Activated CD4-positive, alpha-beta T cell treated with anti-CD3 and anti-CD28 coated beads for 24 hours (primary cell): ENCODE measurements at regions not wholly inside any gene's neighbourhood (a gene's known extent, or its start where the extent isn't known, plus 50 kb on each side); places are given as distances from the start of the nearest gene placed in this dataset.

Experiments
- DNase-seq, 2 donors: peaks; one replicate each; pipeline ENCODE4 v3.0.0-alpha.2; 2020; ENCODE audit warnings: low read depth in 2 of 2

DNA sequence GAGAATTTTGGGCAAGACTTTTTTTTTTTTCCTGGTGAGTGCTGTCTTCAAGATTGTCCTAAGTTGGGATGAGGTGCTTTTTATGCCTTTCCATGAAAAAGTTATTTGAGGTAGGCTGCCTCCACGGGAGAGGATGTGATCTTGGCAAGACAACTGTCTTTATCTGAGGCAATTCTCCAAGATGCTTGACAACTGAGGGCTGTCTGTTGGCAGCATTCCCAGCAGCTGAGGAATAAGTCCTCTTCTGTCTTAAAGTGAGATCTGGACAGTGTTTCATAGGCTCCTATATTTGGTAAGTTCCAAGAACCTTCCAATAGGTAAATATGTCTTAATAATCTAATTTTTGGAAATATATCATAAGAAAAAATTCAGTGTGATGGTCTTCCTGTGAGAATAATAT lies 662.0 kb downstream of the CDH11 start:
- DNase-seq: no peak

DNA sequence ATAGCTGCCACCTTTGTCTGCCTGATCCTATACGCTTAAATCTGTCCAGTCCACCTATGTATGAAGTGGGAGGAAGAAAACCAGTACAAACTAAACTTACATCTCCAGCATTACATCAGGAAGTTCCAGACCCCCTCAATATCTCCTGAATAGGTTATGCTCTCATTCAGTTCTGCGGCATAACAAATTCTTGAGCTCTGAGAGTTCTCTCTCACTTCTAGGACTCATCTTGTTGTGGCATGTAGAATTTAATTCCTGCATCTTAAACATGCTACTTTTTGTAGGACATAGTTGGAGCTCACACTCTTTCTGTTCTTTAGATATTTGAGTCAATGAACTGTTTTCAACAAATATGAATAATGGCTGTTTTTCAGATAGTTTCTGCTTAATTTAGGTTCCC lies 662.5 kb downstream of the CDH11 start:
- no peak for DNase-seq

DNA sequence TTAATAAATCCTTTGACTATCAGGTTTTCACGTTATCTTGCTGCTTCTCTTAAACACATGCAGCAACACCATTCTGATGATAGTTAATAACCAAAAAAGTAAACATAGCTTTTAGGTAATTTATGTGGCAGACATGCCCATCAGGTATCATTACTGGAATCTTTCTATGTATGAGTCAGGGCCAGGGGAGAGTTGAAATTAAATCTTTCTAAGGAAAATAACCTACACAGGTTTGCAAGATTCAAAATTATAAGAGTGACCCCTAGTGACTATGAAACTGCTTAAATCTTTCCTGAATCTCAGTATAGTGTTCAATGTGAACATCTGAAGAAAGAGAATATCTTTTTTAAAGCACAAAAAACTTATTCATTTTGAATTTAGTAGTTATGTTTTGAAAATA lies 666.6 kb downstream of the CDH11 start:
- DNase-seq: no peak

DNA sequence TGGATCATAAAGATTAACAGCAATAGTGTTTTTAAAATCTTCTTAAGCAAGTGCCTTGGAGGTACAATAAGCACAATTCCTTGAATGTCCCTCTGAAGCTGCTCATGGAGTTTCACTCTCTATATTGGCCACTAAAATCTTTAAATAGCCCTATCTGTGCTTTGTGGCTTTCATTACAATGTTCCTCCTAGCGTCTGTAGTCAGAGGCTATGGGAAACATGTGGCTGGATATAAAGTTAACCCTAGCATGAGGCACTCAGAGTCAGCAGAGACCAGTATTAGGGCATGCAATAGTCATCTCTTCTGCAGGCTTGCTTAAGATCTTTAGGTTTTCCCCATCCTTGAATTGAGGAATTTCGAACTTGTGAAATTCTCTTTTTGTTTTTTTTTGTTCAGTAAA lies 668.2 kb downstream of the CDH11 start:
- no peak for DNase-seq

DNA sequence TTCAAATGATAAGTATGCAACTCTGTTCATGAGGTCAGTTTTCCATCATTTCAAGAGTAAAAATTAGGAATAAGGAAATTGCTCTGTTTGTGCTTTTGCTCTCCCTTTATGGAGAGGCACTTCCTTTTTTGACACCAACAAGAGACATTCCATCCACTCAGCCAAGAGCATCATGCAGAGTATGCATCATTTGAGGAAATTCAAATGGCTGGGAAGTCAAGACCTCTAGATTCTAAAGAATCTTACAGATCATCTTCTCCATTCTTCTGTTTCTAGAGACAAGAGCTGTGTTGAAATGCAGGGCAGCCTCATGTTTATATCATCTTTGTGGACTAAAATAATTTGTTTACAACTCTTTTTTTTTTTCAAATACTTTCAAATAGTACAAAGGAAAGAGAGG lies 669.4 kb downstream of the CDH11 start:
- DNase-seq: no peak

DNA sequence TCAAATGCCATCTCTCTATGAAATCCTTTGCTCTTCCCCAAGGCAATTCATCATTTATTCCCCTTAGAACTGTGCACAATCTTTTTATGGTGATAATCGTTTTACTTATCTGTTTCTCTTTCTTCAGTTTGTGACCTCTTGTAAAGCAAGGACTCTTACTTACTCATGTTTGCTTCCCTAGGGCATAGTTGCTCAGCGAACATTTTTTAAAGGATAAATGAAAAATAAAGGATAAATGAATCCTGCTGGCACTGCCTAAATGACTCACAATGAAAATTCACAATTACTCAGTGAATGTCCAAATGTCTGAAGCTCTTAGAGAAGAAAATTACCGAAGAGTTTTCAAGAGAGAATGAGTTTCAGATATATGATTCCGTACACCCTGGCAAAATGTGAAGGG lies 671.7 kb downstream of the CDH11 start:
- no peak for DNase-seq

DNA sequence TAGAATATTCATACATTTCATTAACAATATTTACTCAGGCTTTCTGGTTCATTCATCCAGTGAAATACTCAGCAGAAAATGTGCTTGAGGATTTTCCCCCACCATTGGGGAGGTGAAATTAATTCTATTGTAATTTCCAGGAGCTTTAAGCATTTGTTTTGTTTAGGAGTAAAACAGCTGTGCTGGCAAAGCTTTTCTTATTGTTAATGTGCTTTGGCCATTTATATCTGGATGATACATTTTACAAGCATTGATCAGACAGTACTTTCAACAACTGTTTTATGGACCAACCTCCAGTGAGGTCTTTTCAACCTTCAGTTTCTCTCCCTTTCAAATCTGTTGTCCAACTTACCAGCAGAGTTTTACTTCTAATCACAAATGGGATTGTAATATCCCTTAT lies 672.4 kb downstream of the CDH11 start:
- DNase-seq: no peak

DNA sequence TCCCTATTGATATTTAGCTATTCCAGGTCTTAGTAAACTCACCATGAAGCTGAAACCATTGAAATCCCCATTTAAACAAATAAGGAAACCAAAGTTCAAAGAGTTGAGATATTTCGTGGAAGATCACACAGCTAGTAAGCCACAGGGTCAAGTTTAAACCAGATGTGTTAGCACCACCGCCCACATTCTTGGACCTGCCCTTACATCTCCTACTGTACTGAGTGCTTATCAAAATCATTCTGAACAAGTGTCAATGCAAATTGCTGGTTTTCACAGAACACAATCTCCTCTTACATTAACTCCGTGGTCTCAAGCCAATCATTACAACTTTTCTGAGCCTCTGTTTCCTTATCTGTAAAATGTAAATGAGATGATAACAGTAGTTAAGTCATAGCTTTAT lies 676.2 kb downstream of the CDH11 start:
- DNase-seq: no peak

DNA sequence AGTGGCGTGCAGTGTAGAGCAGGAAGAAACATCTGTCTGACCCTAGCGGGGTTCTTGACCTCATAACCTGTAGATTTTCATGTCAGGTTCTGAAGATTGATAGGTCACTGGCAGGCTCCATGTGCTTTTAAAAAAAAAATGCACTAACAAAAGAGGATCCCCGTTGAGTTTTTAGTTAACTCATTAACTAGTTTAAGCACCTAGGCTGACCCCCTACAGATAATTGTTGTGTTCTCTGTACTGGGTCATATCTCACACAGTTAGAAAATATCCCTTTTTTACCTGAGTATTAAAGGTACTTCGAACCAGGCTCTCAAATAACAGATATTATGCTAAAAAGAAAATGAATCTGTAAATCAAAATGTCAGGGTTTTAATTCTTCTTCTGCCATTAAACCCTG lies 676.6 kb downstream of the CDH11 start:
- DNase-seq: no peak

DNA sequence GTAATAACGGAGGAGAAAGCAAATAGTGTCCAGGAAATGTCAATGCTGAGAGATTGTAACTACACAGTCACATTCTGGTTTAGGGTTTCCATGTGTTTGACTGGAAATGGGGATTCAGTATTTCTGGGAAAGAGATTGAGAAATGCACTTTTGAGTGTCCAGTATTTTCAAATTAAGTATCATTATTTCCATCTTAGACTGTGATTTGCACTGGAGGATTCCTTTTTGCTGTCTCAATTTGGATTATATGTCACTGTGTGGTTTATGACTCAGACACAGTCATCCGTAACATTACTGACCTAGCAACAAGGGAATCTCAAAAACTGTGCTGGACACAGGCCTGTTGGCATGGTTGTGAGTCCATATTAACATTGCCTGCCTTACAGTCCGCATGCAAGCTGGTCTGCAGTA lies 681.4 kb downstream of the CDH11 start:
- no peak for DNase-seq

DNA sequence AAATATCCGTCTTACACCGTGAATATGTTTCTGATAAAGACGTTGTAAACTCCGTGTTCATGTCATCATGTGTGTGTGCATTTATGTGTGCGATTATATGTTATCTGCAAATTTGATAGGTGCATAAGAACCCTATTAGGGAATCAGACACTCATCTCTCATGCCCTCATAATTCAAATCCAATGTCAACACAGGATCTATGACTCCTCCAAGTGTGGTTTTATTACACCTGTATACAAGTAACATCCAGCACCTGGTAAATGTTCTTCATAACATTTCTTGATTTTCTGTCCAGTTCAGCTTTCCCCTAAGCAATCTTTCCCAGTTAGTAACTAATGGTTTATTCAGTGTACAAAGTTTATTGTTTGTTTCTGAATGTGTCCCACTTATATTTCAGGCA lies 681.9 kb downstream of the CDH11 start:
- no peak for DNase-seq

DNA sequence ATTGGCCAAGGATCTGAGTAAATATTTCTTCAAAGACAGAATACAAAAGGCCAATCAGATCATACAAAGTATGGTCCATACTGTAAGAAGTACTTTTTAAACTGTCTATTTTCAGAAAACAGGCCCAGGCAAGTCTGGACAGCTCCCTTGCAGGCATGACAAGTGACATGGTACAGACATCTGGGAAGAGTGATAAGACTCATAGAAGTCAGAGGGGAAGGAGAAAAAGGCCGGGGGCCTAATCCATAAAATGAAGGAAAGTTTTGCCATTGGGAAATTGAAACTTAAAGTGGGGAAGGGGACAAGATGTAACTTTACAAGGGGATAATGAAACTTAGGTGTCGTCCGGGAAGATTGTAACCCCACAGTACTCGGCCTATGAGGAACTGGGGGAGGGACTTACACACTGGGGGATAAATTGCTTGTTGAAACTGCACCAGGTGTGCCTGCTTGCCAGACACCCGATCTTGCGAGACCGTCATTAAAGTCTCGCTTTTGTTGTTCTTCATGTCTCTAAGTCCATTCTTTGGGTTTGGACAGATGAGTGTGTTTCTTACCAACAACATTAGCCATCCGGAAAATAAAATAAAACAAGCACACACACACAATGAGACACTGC lies 684.0 kb downstream of the CDH11 start:
- no peak for DNase-seq

DNA sequence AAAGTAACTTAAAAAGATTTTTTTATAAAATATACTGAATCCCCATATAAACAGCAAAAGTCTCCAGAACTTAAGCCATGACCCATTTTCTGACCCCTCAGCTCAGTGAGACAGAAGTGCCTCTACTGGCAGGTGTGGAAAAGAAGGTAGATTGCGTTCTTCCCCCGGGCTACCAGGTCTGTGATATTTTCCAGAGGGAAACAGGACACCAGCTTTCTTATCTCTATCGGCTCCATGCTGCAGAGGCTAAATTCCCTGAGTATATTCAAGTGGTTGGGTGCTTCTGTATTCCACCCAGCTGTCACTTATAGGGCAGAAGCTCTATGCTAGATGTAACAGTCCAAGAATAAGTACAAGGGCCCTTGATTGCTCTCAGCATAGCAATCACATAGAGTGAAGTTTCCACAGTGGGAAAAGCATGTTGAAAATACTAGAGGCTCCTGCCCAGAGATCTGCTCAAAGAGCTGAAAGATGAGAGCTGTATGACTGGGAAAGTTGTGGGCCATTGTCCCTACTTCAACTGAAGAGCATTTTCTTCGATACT lies 687.3 kb downstream of the CDH11 start:
- no peak for DNase-seq

DNA sequence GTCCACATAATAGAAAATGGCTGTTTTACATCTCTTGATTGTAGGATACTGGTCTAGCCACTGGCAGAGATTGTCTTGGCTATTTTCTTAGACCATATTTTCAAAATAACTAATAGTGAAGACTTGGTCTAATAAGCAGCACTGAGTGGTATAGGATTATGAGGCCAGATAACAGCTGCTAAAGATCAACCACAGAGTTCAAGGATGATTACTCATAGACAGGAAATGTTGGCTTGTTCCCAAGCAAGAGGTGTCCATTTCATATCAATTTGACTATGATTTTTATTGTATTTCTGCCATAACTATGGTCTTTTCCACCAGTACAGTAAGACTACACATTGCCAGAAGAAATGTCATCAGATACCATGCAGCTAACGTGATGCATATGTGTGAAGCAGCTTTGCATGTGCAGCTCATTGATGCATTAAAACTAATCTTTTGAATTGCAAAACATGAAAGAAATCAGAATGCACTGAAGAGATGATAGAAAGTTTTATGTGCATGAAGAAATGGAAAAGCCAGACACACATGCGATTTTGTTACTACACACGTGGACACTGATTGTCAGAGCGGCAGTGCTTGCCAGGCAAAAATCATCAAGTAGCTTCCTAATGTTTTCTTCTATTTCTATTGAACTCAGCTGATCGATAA lies 693.3 kb downstream of the CDH11 start:
- no peak for DNase-seq

DNA sequence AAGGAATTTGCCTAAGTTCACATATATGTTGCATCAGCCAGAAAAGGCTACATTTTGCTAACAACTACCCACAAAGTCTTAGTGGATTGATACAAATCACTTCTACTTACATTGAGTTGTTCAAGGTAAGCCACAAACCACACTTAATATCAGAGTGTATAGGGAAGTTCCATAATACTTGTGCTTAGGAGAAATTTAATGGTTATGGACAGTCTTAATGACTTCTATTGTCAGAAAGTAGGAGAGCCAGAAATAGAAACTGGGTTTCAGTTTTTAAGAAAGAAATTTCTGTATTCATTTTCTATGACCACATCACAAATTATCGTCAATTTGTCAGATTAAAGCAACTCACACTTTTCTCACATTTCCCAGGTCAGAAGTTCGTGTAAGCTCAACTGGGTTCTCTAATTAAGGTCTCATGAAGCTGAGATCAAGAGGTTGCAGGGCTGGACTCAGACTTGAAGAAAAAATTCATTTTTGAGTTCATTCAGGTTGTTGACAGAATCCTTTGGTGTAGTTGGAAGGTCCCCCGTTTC lies 695.7 kb downstream of the CDH11 start:
- DNase-seq: no peak

DNA sequence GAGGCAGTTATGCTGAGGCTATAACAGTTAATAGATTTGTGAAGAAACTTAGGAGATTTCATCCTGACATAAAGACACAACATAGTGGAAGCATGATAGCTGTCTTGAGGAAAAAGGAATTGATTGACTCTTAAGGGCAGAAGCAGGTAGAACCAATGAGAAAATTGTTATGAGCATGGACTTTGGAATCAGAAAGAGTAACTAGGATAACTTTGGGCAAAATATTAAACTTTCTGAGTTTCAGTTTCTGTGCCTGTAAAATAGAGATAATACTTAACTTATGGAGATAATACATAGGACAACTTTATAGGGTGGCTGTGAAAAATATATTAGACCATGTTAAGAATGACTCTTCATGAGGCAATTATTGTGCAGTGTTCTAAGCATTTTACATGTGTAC lies 696.5 kb downstream of the CDH11 start:
- DNase-seq: no peak

DNA sequence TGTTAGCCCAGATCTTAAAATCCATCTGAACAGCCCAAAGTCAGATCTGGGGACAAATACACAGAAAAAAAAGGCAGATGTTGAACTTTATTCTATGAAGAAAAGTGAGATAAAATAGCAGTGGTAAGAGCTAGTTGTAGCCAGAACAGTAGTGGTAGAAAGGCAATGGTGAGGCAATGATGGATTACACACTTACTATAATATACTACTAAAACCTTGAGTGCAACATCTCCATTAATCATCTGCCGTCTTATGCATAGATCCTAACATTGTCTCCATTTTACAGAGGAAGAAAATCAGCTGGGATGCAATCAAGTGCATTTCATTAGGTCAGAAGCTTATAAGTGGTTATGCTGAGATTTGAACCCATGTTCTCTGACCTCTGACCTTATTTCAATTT lies 699.6 kb downstream of the CDH11 start:
- DNase-seq: no peak

DNA sequence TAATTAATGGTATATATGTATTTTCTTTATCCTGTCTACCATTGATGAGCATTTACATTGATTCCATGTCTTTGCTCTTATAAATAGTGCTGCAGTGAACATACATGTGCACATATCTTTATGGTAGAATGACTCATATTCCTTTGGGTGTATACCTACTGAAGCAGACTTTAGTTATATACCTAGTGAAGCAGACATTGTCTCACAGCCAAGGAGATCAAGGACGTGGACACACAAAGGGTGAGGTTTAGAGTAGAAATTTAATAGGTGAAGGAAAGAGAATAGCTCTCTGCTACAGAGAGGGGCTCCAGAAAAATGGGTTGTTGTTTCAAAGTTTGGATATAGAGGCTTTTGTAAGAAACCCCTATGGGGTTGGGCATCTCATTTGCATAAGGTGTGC lies 700.3 kb downstream of the CDH11 start:
- no peak for DNase-seq

DNA sequence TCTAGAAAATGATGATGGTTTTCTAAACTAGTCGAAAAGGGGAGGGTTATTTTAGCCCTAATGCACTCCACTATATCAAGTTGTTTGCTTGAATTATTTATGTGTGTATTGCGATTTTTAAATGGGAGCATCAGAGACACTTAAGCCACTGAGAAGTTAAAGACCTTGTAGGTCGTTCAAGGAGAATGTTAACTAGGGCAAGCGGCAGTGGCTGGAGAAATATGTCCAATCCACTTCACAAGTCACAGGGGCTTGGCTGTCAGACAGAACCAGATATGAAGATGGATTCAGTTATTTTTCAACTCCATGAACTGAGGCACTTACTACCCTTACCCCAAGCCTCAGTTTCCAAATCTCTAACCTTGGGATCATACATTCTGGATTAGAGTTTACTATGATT lies 702.0 kb downstream of the CDH11 start:
- no peak for DNase-seq

DNA sequence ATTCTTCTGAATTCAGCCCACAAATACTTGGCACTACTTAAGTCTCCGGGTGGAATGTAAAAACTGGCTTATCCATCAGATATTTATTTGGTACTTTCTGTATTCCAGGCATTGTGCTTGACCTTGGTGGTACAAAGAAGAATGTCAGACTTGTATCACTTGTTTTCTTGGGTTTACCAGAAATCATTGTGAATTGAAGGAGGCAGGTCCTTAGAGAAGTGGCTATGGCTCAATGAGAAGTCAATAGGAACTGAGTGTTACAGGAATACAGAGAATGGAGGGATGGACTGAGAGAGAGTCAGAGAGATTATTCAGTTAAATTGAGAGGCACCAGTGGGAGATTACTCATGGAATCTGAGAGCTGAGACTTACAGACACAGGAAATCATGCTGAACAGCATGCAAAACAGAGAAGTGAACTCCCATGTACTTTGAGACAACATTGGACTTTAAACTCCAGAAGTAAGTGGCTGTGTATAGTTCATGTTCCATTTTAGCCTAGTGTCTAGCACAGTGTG lies 704.1 kb downstream of the CDH11 start:
- DNase-seq: no peak

DNA sequence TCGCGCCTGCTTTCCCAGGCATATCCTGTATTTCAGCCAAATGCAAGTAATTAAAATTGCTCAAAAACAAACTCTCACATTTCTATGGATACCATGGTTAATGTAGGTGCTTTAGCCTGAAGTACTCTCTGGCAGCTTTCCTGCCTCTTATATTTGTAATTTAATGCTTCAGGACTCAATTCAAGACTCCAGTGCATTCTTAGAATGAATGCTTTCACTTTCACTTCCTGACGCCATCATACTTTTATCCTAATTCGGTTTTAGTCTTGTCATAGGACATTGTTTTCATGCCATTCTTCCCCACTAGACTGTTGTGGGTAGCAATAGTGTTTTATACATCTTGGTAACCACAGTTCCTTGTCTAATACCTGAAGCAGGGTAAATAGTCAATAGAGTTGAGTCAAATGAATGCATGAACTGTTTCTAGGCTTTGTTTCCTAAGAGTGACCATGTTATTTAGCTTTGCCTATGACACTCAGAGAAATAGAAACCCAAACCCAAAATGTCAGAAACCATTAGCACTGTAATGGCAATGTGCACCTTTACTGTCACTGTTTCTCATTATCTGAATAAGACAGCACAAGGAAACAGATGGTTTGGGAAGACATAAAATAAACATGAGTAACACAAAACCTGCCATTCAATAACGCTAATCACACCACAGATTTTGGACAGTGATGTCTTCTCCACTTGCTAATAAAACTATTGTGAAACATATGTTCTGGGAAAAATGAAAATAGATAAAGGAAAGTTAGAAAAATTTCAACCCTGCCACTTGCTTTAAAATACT lies 705.5 kb downstream of the CDH11 start:
- DNase-seq: no peak

DNA sequence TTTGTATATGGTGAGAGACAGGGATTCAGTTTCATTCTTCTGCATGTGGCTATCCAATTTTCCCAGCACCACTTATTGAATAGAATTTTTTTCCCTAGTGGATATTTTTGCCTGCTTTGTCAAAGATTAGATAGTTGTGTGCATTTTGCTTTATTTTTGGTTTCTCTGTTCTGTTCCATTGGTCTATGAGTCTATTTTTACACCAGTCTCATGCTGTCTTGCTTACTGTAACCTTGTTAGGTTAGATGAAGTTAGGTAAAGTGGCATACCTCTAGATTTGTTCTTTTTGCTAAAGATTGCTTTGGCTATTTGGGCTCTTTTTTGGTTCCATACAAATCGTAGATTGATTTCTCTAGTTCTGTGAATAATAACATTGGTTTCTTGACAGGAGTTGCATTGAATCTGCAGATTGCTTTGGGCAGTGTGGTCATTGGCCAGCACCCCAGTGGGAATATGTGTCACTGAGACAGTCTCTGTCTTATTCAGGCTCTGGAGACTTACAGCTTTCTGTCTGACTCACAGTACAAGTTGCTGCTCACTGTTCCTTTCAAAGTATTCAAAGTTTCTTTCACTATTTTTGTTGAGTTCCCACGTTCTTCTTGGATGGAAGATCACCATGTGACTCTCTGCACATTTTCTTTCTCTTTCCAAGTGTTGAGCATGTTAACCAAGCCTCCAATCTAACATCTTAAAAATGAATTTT lies 709.1 kb downstream of the CDH11 start:
- no peak for DNase-seq
